ENCODE measurements at regions not wholly inside any gene's neighbourhood (a gene's known extent, or its start where the extent isn't known, plus 50 kb on each side); places are given as distances from the start of the nearest gene placed in this dataset.

DNA sequence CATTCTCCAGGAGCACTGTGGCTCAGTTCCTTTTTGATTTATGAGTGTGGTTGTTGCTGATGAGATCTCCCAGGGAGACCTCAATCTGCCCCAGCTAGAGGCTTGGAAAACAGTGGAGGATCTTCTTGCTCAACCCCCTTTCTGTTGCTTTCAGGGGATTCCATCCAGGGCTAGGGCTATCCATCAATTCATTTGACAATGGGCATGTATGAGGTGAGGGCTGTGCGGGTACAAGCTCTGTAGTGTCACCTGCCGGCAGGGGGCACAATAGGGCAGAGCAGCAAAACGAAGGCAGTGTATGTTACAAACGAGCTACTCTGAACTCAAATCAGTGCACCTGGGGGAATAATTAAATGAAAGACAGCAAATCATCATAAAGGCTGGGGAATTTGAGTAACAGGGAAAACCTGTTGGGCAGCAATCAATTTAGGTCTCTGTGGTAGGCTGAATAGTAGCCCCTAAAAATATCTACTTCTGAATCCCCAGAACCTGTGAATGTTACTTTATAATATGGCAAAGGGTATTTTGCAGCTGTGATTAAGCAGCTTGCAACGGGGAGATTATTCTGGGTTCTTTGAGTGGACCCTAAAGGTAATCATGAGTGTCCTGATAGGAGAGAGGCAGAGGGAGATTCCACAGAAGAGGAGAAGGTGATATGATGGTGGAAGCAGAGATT, 170.3 kb upstream of the ZBED5 start:
- no peak overlapping the region for H3K4me3 ChIP-seq (replicated peaks; ENCODE audit: low read depth, low read length)
- TF ChIP-seq, protein P1, sequence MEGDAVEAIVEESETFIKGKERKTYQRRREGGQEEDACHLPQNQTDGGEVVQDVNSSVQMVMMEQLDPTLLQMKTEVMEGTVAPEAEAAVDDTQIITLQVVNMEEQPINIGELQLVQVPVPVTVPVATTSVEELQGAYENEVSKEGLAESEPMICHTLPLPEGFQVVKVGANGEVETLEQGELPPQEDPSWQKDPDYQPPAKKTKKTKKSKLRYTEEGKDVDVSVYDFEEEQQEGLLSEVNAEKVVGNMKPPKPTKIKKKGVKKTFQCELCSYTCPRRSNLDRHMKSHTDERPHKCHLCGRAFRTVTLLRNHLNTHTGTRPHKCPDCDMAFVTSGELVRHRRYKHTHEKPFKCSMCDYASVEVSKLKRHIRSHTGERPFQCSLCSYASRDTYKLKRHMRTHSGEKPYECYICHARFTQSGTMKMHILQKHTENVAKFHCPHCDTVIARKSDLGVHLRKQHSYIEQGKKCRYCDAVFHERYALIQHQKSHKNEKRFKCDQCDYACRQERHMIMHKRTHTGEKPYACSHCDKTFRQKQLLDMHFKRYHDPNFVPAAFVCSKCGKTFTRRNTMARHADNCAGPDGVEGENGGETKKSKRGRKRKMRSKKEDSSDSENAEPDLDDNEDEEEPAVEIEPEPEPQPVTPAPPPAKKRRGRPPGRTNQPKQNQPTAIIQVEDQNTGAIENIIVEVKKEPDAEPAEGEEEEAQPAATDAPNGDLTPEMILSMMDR (IDR thresholded peaks at IDR 0.05; ENCODE audit: insufficient read depth, low read length, poor library complexity, severe bottlenecking): peak; percentile 90
- no peak for DNase-seq (ENCODE audit: extremely low read depth, insufficient read length)
- H3K36me3 ChIP-seq (ENCODE audit: control insufficient read depth, insufficient read depth, low read length): no peaks in the 10 kb centered on the region
- no peaks in the 10 kb centered on the region; the same call in 1 of the 2 replicates for H3K27me3 ChIP-seq (replicated peaks; ENCODE audit: control insufficient read depth, insufficient read depth, low read length)

DNA sequence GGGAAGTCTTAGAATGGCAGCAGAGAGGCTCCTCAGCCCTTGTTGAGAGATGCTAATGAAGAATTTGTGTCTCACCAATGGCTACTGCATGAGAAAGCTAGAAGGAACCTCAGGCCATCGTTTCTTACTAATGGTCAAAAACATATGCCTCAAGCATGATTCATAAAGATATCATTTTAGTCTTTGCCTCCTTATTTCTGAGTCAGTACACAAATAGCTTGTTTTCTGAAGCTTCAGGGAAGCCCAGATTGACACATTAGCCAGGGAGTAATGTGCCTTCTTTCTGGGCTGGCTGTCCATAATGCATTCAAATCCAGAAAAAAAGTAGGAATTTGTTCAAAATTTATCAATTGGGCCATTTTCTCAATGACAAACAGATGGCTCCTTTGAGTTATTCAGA, 169.4 kb upstream of the ZBED5 start:
- no peak for DNase-seq (ENCODE audit: extremely low read depth, insufficient read length)
- Histone ChIP-seq H3K36me3 (ENCODE audit: control insufficient read depth, insufficient read depth, low read length) (no peaks in the 10 kb centered on the region), H3K4me3 (replicated peaks; ENCODE audit: low read depth, low read length) (no peak overlapping the region), H3K27me3 (replicated peaks; ENCODE audit: control insufficient read depth, insufficient read depth, low read length) (no peaks in the 10 kb centered on the region; the same call in 1 of the 2 replicates)
- TF ChIP-seq, protein P1 (IDR thresholded peaks at IDR 0.05; ENCODE audit: insufficient read depth, low read length, poor library complexity, severe bottlenecking): no peak

DNA sequence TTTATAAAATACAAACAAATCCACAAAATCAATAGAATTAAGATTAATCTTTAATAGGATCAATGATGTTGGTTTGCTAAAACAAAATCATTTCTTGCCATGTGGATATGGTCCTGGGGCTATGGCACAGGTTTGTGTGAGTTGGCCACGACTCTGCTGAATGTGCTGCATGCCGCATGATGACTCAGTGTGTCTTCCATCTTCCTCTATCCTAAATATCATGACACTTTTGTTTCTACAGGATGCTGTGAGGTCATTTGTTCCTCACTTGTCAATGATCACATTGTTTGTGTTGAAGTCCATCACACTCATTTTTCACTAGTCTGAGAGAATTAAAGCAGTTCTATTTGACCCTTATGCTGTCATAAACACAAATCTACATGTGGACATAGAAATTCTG, 167.2 kb upstream of the ZBED5 start:
- Histone ChIP-seq H3K36me3 (ENCODE audit: control insufficient read depth, insufficient read depth, low read length) (no peaks in the 10 kb centered on the region), H3K27me3 (replicated peaks; ENCODE audit: control insufficient read depth, insufficient read depth, low read length) (no peaks in the 10 kb centered on the region; the same call in 1 of the 2 replicates), H3K4me3 (replicated peaks; ENCODE audit: low read depth, low read length) (no peak overlapping the region)
- TF ChIP-seq, protein P1 (IDR thresholded peaks at IDR 0.05; ENCODE audit: insufficient read depth, low read length, poor library complexity, severe bottlenecking): no peak
- DNase-seq (ENCODE audit: extremely low read depth, insufficient read length): no peak

DNA sequence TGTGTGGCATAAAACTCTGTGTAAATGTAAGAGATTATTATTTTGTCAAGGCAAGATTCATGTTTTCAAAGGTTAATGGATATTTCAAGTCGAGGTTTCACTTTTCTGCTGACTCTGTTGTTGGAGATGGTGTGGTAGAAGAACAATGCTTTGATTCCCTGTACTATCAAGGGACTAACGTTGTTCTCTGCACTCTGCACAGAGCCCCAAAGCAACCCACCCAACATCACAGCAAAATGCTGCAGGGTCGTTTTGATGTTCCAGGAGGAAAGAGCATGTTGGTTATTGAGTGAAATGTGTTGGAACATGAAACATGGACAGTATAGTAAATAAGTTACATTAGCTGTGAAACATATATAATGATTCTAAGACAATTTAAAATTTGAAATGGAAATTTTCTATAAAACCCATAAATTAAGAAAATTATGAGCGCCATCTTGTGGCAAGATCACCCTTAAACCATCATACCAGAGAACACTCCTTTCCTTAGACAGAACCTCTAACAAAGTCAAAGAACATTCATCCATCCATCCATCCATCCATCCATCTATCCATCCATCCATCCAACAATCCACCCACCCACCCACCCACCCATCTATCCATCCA, 164.4 kb upstream of the ZBED5 start:
- no peaks in the 10 kb centered on the region; the same call in 1 of the 2 replicates for H3K27me3 ChIP-seq (replicated peaks; ENCODE audit: control insufficient read depth, insufficient read depth, low read length)
- H3K4me3 ChIP-seq (replicated peaks; ENCODE audit: low read depth, low read length): no peak overlapping the region
- no peaks in the 10 kb centered on the region for H3K36me3 ChIP-seq (ENCODE audit: control insufficient read depth, insufficient read depth, low read length)
- DNase-seq (ENCODE audit: extremely low read depth, insufficient read length): no peak
- TF ChIP-seq, protein P1 (IDR thresholded peaks at IDR 0.05; ENCODE audit: insufficient read depth, low read length, poor library complexity, severe bottlenecking): peak; percentile 21

DNA sequence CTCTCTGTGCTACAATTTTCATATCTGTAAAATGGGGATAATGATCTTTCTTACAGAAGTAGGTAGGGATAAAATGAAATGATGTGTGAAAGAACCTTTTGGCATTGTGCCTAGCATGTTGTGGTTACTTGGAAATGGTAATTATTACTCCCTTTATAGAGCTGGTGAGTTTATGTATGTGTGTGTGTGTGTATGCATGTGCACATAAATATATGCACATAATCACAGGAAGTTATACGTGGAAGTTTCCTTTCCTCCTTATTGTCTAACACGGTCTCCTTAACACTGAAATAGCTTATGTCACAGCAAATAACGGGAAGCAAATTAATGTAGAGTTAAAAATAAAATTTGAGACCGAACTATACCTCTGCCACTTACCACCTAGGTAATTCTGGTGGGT, 163.7 kb upstream of the ZBED5 start:
- no peaks in the 10 kb centered on the region; the same call in 1 of the 2 replicates for H3K27me3 ChIP-seq (replicated peaks; ENCODE audit: control insufficient read depth, insufficient read depth, low read length)
- no peak for DNase-seq (ENCODE audit: extremely low read depth, insufficient read length)

More for the DNA sequence above, 163.7 kb upstream of the ZBED5 start:
- Histone ChIP-seq H3K4me3 (replicated peaks; ENCODE audit: low read depth, low read length) (no peak overlapping the region), H3K36me3 (ENCODE audit: control insufficient read depth, insufficient read depth, low read length) (no peaks in the 10 kb centered on the region)
- TF ChIP-seq, protein P1 (IDR thresholded peaks at IDR 0.05; ENCODE audit: insufficient read depth, low read length, poor library complexity, severe bottlenecking): no peak
